ENCODE measurements at regions not wholly inside any gene's neighbourhood (a gene's known extent, or its start where the extent isn't known, plus 50 kb on each side); places are given as distances from the start of the nearest gene placed in this dataset.

DNA sequence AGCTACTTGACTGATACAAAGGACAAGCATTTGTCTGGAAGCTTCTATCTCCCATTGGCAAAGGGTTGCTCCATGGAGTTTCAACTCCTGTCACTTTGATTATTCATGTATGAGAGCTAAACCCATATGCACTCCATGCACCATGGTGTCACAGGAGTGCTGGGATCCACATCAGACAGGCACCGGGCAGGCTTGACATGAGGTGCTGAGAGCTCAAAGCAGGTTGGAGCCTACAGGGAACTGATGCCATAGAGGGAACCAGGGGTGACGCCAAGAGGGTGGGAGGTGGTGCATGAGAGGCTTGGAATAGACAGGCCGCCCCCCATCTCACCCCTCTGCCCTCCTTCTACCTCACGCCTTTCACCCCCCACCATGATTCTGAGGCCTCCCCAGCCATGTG lies 199.8 kb upstream of the CCDC68 start:
- TF ChIP-seq, protein P1, sequence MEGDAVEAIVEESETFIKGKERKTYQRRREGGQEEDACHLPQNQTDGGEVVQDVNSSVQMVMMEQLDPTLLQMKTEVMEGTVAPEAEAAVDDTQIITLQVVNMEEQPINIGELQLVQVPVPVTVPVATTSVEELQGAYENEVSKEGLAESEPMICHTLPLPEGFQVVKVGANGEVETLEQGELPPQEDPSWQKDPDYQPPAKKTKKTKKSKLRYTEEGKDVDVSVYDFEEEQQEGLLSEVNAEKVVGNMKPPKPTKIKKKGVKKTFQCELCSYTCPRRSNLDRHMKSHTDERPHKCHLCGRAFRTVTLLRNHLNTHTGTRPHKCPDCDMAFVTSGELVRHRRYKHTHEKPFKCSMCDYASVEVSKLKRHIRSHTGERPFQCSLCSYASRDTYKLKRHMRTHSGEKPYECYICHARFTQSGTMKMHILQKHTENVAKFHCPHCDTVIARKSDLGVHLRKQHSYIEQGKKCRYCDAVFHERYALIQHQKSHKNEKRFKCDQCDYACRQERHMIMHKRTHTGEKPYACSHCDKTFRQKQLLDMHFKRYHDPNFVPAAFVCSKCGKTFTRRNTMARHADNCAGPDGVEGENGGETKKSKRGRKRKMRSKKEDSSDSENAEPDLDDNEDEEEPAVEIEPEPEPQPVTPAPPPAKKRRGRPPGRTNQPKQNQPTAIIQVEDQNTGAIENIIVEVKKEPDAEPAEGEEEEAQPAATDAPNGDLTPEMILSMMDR (IDR thresholded peaks at IDR 0.05) = no peak
- TF ChIP-seq POLR2A (IDR thresholded peaks at IDR 0.05) = no peak
